ENCODE measurements at regions not wholly inside any gene's neighbourhood (a gene's known extent, or its start where the extent isn't known, plus 50 kb on each side); places are given as distances from the start of the nearest gene placed in this dataset.
"Not testable (repeated sequence)": the region's sequence is repeated elsewhere in the genome, so short reads cannot be mapped to it uniquely, and the experiment has no call there.

- no peak for DNase-seq
Observed at GRCh38 chr1:99361406-99361805, 97.1 kb downstream of the PLPPR4 start.

- no peak for DNase-seq
Observed at GRCh38 chr1:99363531-99363930, 99.2 kb downstream of the PLPPR4 start.

- DNase-seq = no peak
Observed at GRCh38 chr1:99365141-99365540, 100.8 kb downstream of the PLPPR4 start.

GRCh38 chr1:99365545-99365944, 101.3 kb downstream of the PLPPR4 start:
- no peak for DNase-seq

GRCh38 chr1:99369154-99369553, 104.9 kb downstream of the PLPPR4 start:
- DNase-seq = no peak

GRCh38 chr1:99370476-99370875, 106.2 kb downstream of the PLPPR4 start:
- DNase-seq = no peak

GRCh38 chr1:99371413-99371812, 107.1 kb downstream of the PLPPR4 start:
- no peak for DNase-seq

- DNase-seq = no peak
Observed at GRCh38 chr1:99374109-99374508, 109.8 kb downstream of the PLPPR4 start.

- not testable (repeated sequence) for DNase-seq
Observed at GRCh38 chr1:99374693-99375092, 110.4 kb downstream of the PLPPR4 start.

- DNase-seq = no peak
Observed at GRCh38 chr1:99384021-99384420, 119.7 kb downstream of the PLPPR4 start.

GRCh38 chr1:99385852-99386251, 121.6 kb downstream of the PLPPR4 start:
- no peak for DNase-seq

GRCh38 chr1:99396389-99396788, 132.1 kb downstream of the PLPPR4 start:
- DNase-seq = no peak

GRCh38 chr1:99397029-99397428, 132.7 kb downstream of the PLPPR4 start:
- no peak for DNase-seq

GRCh38 chr1:99397863-99398262, 133.6 kb downstream of the PLPPR4 start:
- DNase-seq = no peak

- not testable (repeated sequence) for DNase-seq
Observed at GRCh38 chr1:99401556-99401955, 137.3 kb downstream of the PLPPR4 start.

GRCh38 chr1:99404399-99404798, 140.1 kb downstream of the PLPPR4 start:
- not testable (repeated sequence) for DNase-seq

GRCh38 chr1:99405325-99405724, 141.0 kb downstream of the PLPPR4 start:
- DNase-seq = not testable (repeated sequence)

- DNase-seq = no peak
Observed at GRCh38 chr1:99407018-99407417, 142.7 kb downstream of the PLPPR4 start.

- no peak for DNase-seq
Observed at GRCh38 chr1:99424087-99424486, 159.8 kb downstream of the PLPPR4 start.

GRCh38 chr1:99429754-99430153, 165.5 kb downstream of the PLPPR4 start:
- DNase-seq = no peak

- DNase-seq = no peak
Observed at GRCh38 chr1:99438656-99439230, 174.5 kb downstream of the PLPPR4 start.

- no peak for DNase-seq
Observed at GRCh38 chr1:99439433-99440075, 175.3 kb downstream of the PLPPR4 start.

- DNase-seq = no peak
Observed at GRCh38 chr1:99441299-99442095, 177.2 kb downstream of the PLPPR4 start.

Data from COR-L47 (cell line).